Activated T-cell treated with anti-CD3 and anti-CD28 coated beads, Interleukin-2, amount 50 U/mL, for 4 hours (primary cell): ENCODE measurements at regions not wholly inside any gene's neighbourhood (a gene's known extent, or its start where the extent isn't known, plus 50 kb on each side); places are given as distances from the start of the nearest gene placed in this dataset.
"Not testable (repeated sequence)": the region's sequence is repeated elsewhere in the genome, so short reads cannot be mapped to it uniquely, and the experiment has no call there.

Source experiments
- ATAC-seq, 2 donors: fragments of 200-7000 bp; cut with Tn5 transposase; one replicate each; pipeline ENCODE4 v1.10.0; 2021
- DNase-seq: peaks from one replicate; pipeline ENCODE4 v3.0.0-alpha.2; 2020
- H3K27me3 Mint-ChIP-seq: one replicate; pipeline ENCODE4 v1.8.0; 2021; ENCODE audit warnings: low read depth, mixed read lengths
- H3K36me3 Mint-ChIP-seq: one replicate; pipeline ENCODE4 v1.8.0; 2022; ENCODE audit warnings: mixed read lengths; ENCODE audit not compliant: insufficient read depth
- H3K4me1 Mint-ChIP-seq: one replicate; pipeline ENCODE4 v1.8.0; 2021; ENCODE audit warnings: low read depth, mixed read lengths
- H3K4me3 Mint-ChIP-seq: one replicate; pipeline ENCODE4 v1.8.0; 2021; ENCODE audit warnings: mild to moderate bottlenecking, moderate library complexity, mixed read lengths
- H3K9me3 Mint-ChIP-seq: one replicate; pipeline ENCODE4 v1.8.0; 2021; ENCODE audit warnings: mixed read lengths

DNA sequence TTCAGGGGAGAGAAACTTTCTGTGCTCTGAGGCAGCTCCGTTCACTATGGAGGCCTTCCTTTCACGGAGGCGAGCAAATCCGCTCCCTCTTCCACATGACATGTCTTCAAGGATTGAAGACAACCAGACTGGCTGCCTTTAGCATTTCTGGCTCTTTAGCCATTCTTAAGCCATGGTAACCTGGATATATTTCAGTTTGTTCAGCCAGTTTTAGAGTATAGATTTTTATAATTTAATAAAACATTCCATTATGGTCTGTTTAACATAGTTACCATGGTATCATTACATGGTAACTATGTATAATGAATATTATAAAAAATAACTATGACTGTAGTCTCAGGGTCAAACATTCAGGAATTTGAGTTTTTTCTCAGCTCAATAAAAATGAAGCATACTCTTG, 54.2 kb upstream of the NFIA start:
- ATAC-seq, result no peak
- H3K27me3 Mint-ChIP-seq, result no peaks in the 10 kb centered on the region
- no peaks in the 10 kb centered on the region for H3K9me3 Mint-ChIP-seq
- no peaks in the 10 kb centered on the region for H3K4me1 Mint-ChIP-seq
- H3K4me3 Mint-ChIP-seq, result no peak overlapping the region
- no peak for DNase-seq
- no peaks in the 10 kb centered on the region for H3K36me3 Mint-ChIP-seq

DNA sequence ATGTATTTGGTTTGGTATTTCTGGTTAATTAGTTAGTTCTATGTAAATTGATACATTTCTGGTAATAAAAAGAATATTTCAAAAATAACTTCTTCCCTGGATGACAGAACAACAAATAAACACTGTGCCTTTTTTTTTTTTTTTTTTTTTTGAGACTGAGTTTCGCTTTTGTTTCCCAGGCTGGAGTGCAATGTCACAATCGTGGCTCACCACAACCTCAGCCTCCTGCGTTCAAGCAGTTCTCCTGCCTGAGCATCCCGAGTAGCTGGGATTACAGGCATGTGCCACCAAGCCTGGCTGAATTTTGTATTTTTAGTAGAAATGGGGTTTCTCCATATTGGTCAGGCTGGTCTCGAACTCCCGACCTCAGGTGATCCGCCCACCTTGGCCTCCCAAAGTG, 64.3 kb upstream of the NFIA start:
- not testable (repeated sequence) for DNase-seq, H3K4me1 Mint-ChIP-seq, H3K9me3 Mint-ChIP-seq, H3K36me3 Mint-ChIP-seq, ATAC-seq, H3K4me3 Mint-ChIP-seq
- H3K27me3 Mint-ChIP-seq, result peaks cover 17% of the 10 kb centered on the region

DNA sequence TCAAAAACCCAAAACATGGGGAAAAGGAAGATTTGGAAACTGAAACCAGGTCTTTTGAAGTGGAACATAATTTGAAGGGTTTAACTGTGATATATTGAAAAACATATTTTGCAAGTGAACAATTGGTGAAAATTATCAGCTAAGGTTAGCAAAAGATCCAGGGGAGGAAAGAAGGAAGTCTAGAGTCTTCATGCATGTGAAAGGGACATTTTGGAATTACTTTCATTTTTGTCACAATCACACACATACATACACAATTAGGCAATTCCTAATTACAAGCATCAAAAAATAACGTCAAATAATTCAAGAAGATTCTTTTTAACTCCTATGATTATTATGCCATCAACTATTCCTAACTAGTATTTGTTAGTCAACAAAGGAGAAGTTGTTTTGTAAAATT, 64.7 kb upstream of the NFIA start:
- no peaks in the 10 kb centered on the region for H3K9me3 Mint-ChIP-seq
- H3K36me3 Mint-ChIP-seq, result no peaks in the 10 kb centered on the region
- no peak for DNase-seq
- peaks cover 17% of the 10 kb centered on the region for H3K27me3 Mint-ChIP-seq
- no peak overlapping the region for H3K4me3 Mint-ChIP-seq
- no peak for ATAC-seq
- peaks cover 4% of the 10 kb centered on the region for H3K4me1 Mint-ChIP-seq

DNA sequence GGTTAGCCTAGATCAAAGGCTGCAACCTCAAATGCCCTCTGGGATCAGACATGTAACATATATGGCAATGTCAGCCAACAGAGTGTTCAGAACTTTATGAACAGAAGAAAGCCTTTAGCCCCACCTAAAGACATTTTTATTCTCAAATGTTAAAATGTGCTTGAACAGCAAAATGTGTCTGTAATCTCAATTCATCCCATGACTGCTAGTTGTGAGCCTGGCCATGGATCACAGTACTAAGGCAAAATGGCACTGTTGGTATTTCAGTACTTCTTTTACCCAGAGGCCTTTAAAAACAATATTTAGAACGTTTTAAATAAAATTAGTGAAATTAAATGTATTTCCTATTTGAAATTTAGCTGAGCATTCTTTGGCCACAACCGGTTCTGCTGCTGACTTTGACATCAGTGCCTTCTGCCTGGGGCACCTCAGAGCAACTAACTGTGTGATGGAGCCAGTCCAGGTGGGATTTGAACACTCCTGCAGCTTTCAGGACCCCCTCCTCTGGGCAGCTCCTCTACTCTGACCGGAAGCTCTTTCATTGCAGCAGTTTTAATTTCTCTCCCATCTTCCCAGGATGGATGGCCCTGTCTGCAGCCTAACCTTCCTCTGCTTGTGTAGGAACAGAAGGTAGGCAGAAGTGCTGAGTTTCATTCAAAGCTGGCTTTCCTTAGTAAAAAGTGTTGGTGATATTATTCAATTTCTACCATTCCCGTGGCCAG, 68.3 kb upstream of the NFIA start:
- H3K4me3 Mint-ChIP-seq, result no peak overlapping the region

DNA sequence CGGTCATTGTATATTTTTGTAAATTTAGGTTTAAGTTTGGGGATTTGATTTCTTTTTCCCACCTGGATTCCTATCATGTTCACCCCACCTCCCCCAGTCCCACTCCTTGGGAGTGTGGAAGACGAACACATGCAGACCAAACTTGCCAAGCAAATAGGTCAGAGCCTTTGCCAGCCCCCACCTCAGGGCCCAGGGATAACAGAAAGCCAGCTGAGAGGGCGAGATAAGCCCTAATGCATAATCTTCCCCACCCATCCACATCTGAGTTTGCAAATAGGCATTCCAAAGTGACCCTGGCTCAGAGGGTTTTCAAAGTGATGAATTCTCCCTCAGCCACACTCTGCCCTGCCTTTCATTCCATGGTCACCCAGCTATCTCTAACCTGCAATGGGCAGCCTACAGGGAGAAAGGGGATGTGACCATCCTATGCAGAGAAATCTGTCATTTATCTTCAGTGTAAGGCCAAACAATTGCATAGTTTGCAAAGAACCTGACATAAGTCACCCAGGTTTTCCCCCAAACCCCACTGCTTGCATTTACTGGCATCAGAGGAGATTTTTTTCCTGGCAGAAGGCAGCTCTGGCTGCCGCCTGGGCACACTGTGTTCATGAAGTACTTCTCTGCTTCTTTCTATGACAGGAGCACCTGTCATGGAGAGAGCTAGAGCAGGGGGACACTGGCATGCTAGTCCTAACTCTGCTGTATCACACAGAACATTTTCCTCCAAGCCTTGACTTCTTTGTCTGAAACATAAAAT, 69.0 kb upstream of the NFIA start:
- Mint-ChIP-seq H3K4me1 (peaks cover 4% of the 10 kb centered on the region), H3K4me3 (no peak overlapping the region), H3K36me3 (no peaks in the 10 kb centered on the region), H3K9me3 (no peaks in the 10 kb centered on the region), H3K27me3 (peaks cover 20% of the 10 kb centered on the region)
- DNase-seq (no peak), ATAC-seq (no peak)

More for the DNA sequence above, 68.3 kb upstream of the NFIA start:
- Mint-ChIP-seq H3K27me3 (peaks cover 20% of the 10 kb centered on the region), H3K36me3 (no peaks in the 10 kb centered on the region), H3K4me1 (peaks cover 4% of the 10 kb centered on the region), H3K9me3 (no peaks in the 10 kb centered on the region)
- DNase-seq (no peak), ATAC-seq (no peak)

DNA sequence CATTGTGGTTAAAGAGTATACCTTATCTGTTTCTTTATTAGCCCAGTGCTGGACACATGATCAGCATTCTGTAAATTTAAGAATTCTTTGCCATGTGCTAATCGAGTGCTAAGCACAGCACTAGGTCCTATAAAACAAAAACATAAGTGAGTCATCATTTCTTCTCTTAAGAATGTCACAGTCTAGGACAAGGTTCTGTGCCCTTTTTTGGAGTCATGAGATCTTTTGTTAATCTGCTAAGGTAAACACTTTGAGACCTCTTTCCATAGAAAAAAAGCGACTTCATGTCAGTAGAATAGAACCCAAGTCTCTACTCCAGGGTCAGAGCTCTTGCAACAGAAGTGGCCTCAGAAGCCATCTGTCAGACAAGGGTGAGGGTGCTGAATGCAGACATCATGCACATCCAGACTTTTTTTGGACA, 70.0 kb upstream of the NFIA start:
- Mint-ChIP-seq H3K36me3 (no peaks in the 10 kb centered on the region), H3K9me3 (no peaks in the 10 kb centered on the region), H3K27me3 (peaks cover 17% of the 10 kb centered on the region), H3K4me1 (no peaks in the 10 kb centered on the region), H3K4me3 (no peak overlapping the region)
- ATAC-seq, result no peak
- no peak for DNase-seq

DNA sequence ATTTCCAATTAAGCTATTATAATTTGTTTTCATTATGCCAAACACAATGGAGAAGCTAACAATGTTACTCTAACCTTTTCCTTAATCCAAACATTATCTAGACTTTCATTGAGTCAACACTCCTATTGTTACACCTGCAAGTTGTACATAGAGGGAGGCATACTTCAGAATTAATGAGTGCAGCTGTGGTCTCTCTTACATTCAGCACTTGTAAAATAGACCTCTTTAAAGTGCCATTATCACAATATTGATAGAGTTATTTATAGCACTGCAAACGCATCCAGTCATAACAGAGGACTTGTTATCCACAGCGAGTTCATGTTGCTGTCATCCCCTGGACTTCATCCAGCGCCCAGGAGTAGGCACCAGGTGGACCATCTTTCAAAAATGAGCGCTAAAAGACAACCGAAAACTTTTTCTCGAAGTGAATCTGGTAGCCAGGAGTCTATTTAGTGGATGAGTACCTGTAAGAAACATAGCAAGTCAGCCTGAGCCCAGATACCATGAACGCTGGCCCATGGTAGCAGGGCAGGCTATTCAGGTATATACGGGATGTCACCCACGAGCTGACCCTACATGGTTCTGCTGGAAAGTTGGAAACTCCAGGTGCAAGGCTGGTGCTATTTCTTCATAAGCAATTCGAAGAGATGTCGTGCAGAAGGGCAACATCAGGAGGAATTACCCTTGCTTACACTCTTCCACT, 70.6 kb upstream of the NFIA start:
- H3K36me3 Mint-ChIP-seq, result no peaks in the 10 kb centered on the region
- DNase-seq (no peak), ATAC-seq (no peak)
- H3K27me3 Mint-ChIP-seq, result peaks cover 13% of the 10 kb centered on the region
- H3K4me3 Mint-ChIP-seq, result no peak overlapping the region
- H3K4me1 Mint-ChIP-seq, result no peaks in the 10 kb centered on the region
- H3K9me3 Mint-ChIP-seq, result no peaks in the 10 kb centered on the region

DNA sequence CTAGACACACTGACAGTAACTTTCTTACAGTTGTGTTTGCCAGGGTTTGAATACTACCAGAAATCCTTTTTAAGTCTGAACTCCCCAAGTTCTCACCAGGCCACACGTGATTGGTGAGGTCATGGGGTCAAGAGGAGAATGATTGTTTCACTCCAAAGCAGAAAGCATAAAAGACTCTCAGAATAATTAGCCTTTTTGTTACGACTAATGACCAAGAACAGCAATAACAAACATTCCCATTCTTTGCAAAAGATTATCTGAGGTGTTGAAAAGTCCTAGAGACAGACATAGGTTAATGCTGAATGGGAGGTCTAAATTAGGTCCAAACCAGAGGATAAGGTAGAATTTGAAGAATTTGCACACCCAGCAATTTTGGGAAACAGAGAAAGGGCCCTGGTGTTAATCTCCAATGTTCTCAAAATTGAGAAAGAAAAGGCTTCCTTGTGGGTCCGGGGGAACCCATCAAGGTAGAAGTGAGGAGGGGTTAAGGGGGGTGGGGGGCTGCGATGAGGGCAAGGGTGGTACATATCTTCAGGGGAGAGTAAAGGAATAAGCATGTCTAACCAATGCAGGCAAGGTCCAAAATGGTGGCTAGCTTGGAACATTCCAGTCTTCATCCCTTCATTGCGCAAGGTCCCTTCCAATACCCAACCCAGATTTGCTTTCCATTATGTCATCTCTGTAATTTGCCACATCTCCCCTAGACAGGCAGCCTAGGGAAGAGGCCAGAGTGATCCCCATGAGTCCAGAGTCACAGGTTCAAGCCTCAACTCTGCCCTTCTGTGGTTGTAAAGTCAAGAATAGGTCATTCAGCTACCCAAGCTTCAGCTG, 74.6 kb upstream of the NFIA start:
- Mint-ChIP-seq H3K4me1 (no peaks in the 10 kb centered on the region), H3K9me3 (no peaks in the 10 kb centered on the region), H3K36me3 (no peaks in the 10 kb centered on the region), H3K4me3 (no peak overlapping the region), H3K27me3 (peaks cover 15% of the 10 kb centered on the region)
- DNase-seq, result no peak
- no peak for ATAC-seq

DNA sequence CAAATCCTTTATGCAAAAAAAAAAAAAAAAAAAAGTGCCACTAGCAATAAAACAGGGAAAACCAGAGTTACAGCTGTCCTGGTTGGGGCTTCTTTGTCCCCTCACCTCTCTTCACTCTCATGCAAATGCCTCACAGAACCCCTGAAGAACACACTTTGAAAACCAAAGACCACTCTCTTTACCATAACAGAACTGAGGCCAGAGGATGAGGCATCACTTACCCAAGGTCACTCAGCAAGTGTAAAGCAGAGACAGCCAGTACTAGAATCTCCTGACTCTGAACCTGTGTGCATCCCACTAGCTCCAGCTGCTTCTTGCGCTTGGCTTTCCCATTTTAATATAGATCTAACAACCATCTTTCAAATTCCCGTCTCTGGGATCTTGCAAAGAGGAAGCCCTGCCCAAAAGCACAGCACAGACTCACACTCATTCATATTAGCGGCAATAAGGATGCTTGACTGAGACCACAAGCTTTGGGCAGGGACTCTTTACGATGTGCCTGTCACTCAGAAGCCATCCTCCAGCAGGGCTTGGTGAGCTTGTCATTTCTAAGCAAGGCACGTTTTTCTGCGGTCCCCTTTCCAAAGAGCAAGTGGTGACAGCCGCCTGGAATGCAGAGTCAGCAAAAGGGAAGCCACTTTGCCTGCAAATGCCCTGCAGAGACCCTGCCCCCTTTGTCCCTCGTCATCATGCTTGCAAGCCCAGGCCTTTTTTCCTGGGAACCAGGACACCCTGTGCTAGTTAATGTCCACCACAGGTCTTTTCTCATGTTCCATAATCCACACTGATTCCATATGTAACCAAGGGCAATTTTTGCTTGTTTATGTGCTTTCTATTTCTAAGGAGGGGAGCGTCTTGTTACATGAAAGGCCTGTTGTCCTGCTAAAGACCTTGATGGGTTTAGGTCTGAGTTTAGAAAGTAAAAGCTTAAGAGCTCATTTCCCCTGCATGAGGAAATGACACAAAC, 76.5 kb upstream of the NFIA start:
- Mint-ChIP-seq H3K4me1 (no peaks in the 10 kb centered on the region), H3K9me3 (no peaks in the 10 kb centered on the region), H3K4me3 (no peak overlapping the region), H3K27me3 (peaks cover 11% of the 10 kb centered on the region), H3K36me3 (no peaks in the 10 kb centered on the region)
- DNase-seq (no peak), ATAC-seq (no peak)

DNA sequence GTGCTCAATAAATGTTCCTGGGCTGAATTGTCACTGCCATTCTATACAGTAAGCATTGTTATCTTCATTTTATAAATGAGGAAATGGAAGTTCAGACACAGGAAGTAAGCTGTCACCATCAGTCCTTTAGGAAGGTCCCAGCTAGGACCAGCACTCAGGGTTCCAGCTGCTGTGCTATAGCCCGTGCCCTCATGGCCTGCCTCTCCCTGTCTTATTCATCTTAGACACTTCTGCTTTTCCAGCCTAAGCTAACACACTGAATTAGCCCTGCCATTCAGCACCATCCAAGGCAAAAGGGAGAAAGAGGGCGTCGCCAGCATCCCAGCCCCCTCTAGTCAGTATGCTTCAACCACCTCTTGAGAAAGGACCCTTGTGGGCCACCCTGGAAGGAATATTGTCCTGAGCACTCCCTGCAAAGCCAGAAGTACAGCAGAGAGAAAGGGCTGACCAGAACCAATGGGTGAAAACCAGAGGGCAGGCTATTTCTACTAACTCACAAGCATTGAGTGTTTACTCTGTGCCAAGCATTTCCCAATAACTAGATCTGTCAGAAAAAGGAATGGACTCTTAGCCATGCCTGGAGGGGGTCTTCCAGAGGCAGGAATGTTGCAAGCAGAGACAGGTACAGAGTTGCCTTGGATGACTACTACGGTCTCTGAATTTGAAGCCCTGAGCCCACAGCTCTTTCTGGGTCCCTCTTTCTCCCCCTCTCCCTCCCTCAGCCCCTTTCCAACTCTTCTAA, 77.9 kb upstream of the NFIA start:
- Mint-ChIP-seq H3K36me3 (no peaks in the 10 kb centered on the region), H3K27me3 (peaks cover 9% of the 10 kb centered on the region), H3K4me3 (no peak overlapping the region), H3K4me1 (no peaks in the 10 kb centered on the region), H3K9me3 (no peaks in the 10 kb centered on the region)
- ATAC-seq, result no peak
- DNase-seq, result no peak

DNA sequence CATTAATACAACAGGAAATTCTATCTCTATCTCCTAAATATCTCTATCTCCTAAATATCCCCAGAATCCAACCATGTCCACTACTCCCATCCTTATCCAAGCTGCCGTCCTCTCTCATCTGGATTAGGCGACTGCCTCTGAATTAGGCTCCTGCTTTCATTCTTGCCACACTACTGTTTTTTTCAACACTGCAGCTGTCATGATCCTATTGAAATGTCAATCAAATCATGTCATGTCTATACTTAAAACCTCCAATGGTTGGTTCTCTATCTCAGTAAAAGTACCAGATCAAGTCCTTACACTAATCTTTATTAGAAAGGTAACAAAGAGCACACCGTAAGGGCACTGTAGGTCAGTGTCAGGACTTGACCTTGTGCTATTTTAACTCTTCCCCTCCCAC, 82.0 kb upstream of the NFIA start:
- Mint-ChIP-seq H3K36me3 (no peaks in the 10 kb centered on the region), H3K4me1 (no peaks in the 10 kb centered on the region), H3K27me3 (peaks cover 6% of the 10 kb centered on the region), H3K9me3 (no peaks in the 10 kb centered on the region), H3K4me3 (no peak overlapping the region)
- DNase-seq, result no peak
- no peak for ATAC-seq

DNA sequence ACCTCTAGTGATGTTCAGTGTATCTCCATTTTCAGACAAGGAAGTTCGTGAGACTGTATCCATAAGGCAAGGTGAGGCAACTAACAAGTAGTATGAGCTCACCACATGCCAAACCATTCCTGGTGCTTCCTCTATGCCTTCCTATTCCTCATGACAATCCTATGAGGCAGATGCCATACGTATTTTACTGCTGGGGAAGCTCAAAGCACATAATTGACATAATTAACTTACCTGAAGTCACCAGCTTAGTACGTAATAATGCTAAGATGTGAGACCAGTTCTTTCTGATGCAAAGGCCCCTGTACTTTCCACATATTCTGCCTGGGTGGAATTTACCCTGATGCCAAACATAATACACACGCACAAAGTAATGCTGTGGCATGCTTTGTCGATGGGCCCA, 83.6 kb upstream of the NFIA start:
- DNase-seq (no peak), ATAC-seq (no peak)
- H3K27me3 Mint-ChIP-seq, result peaks cover 4% of the 10 kb centered on the region
- H3K4me3 Mint-ChIP-seq, result no peak overlapping the region
- H3K9me3 Mint-ChIP-seq, result no peaks in the 10 kb centered on the region
- no peaks in the 10 kb centered on the region for H3K4me1 Mint-ChIP-seq
- H3K36me3 Mint-ChIP-seq, result no peaks in the 10 kb centered on the region
